HUES6 (cell line): ENCODE measurements at regions not wholly inside any gene's neighbourhood (a gene's known extent, or its start where the extent isn't known, plus 50 kb on each side); places are given as distances from the start of the nearest gene placed in this dataset.

Experiments
- H3K27ac ChIP-seq: 2 replicates; pipeline ENCODE4 v1.7.0; 2013; ENCODE audit warnings: low read depth, mild to moderate bottlenecking, low read length, inconsistent platforms
- H3K27me3 ChIP-seq: 2 replicates; pipeline ENCODE4 v1.6.1; 2013; ENCODE audit warnings: low read length; ENCODE audit not compliant: control insufficient read depth, insufficient read depth
- H3K36me3 ChIP-seq: 2 replicates; pipeline ENCODE4 v1.6.1; 2013; ENCODE audit warnings: low read length; ENCODE audit not compliant: control insufficient read depth, insufficient read depth
- H3K4me1 ChIP-seq: 2 replicates; pipeline ENCODE4 v1.6.1; 2013; ENCODE audit warnings: low read length; ENCODE audit not compliant: control insufficient read depth, insufficient read depth
- H3K4me3 ChIP-seq: 2 replicates; pipeline ENCODE4 v1.5.1; 2013; ENCODE audit warnings: low read depth, low read length
- H3K9ac ChIP-seq: one replicate; pipeline ENCODE4 v1.6.1; 2013; ENCODE audit warnings: mild to moderate bottlenecking, low read length
- H3K9me3 ChIP-seq: 2 replicates; pipeline ENCODE4 v1.6.1; 2013; ENCODE audit warnings: low read depth, low read length; ENCODE audit not compliant: control insufficient read depth, insufficient read depth

GRCh38 chr9:71589612-71590011, 178.7 kb downstream of the CEMIP2 start:
- no peak overlapping the region for H3K9ac ChIP-seq
- no peak overlapping the region for H3K4me3 ChIP-seq
- no peak overlapping the region for H3K27ac ChIP-seq
- H3K9me3 ChIP-seq: no peaks in the 10 kb centered on the region
- H3K4me1 ChIP-seq: no peaks in the 10 kb centered on the region
- no peaks in the 10 kb centered on the region for H3K36me3 ChIP-seq
- H3K27me3 ChIP-seq: no peaks in the 10 kb centered on the region

GRCh38 chr9:71587576-71588362, 180.5 kb downstream of the CEMIP2 start:
- no peaks in the 10 kb centered on the region for H3K36me3 ChIP-seq
- H3K4me1 ChIP-seq: no peaks in the 10 kb centered on the region

GRCh38 chr9:71583792-71584191, 184.5 kb downstream of the CEMIP2 start:
- no peak overlapping the region for H3K9ac ChIP-seq
- no peak overlapping the region for H3K27ac ChIP-seq
- no peak overlapping the region for H3K4me3 ChIP-seq
- H3K36me3 ChIP-seq: no peaks in the 10 kb centered on the region
- H3K27me3 ChIP-seq: no peaks in the 10 kb centered on the region
- no peaks in the 10 kb centered on the region for H3K4me1 ChIP-seq
- H3K9me3 ChIP-seq: no peaks in the 10 kb centered on the region

More at GRCh38 chr9:71587576-71588362, 180.5 kb downstream of the CEMIP2 start:
- Histone ChIP-seq H3K9ac (no peak overlapping the region), H3K27me3 (no peaks in the 10 kb centered on the region), H3K9me3 (no peaks in the 10 kb centered on the region), H3K27ac (no peak overlapping the region), H3K4me3 (no peak overlapping the region)

GRCh38 chr9:71582347-71582746, 186.0 kb downstream of the CEMIP2 start:
- H3K4me1 ChIP-seq: no peaks in the 10 kb centered on the region
- no peak overlapping the region for H3K4me3 ChIP-seq
- no peaks in the 10 kb centered on the region for H3K9me3 ChIP-seq
- no peak overlapping the region for H3K9ac ChIP-seq
- no peaks in the 10 kb centered on the region for H3K27me3 ChIP-seq
- no peak overlapping the region for H3K27ac ChIP-seq
- H3K36me3 ChIP-seq: no peaks in the 10 kb centered on the region

GRCh38 chr9:71581101-71581500, 187.2 kb downstream of the CEMIP2 start:
- Histone ChIP-seq H3K4me1 (no peaks in the 10 kb centered on the region), H3K27me3 (no peaks in the 10 kb centered on the region), H3K36me3 (no peaks in the 10 kb centered on the region), H3K9me3 (no peaks in the 10 kb centered on the region), H3K4me3 (no peak overlapping the region), H3K9ac (no peak overlapping the region), H3K27ac (no peak overlapping the region)

GRCh38 chr9:71571186-71571585, 197.1 kb downstream of the CEMIP2 start:
- Histone ChIP-seq H3K4me3 (no peak overlapping the region), H3K9ac (no peak overlapping the region), H3K9me3 (no peaks in the 10 kb centered on the region), H3K4me1 (peaks cover 3% of the 10 kb centered on the region; the same call in 1 of the 2 replicates), H3K27ac (no peak overlapping the region), H3K27me3 (no peaks in the 10 kb centered on the region), H3K36me3 (no peaks in the 10 kb centered on the region)

GRCh38 chr9:71567890-71568289, 200.4 kb downstream of the CEMIP2 start:
- H3K9me3 ChIP-seq: no peaks in the 10 kb centered on the region
- H3K4me1 ChIP-seq: peaks cover 8% of the 10 kb centered on the region; the same call in 1 of the 2 replicates
- H3K9ac ChIP-seq: no peak overlapping the region
- H3K4me3 ChIP-seq: no peak overlapping the region
- H3K36me3 ChIP-seq: no peaks in the 10 kb centered on the region
- no peaks in the 10 kb centered on the region for H3K27me3 ChIP-seq
- H3K27ac ChIP-seq: no peak overlapping the region

- no peak overlapping the region for H3K27ac ChIP-seq
These were observed 206.2 kb downstream of the CEMIP2 start for GRCh38 chr9:71562140-71562539.

GRCh38 chr9:71557310-71557709, 211.0 kb downstream of the CEMIP2 start:
- Histone ChIP-seq H3K4me3 (no peak overlapping the region), H3K36me3 (no peaks in the 10 kb centered on the region), H3K4me1 (peaks cover 4% of the 10 kb centered on the region), H3K9ac (no peak overlapping the region), H3K27ac (no peak overlapping the region), H3K9me3 (no peaks in the 10 kb centered on the region), H3K27me3 (no peaks in the 10 kb centered on the region)

More at GRCh38 chr9:71562140-71562539, 206.2 kb downstream of the CEMIP2 start:
- H3K36me3 ChIP-seq: no peaks in the 10 kb centered on the region
- no peaks in the 10 kb centered on the region for H3K27me3 ChIP-seq
- H3K9ac ChIP-seq: no peak overlapping the region
- H3K4me3 ChIP-seq: no peak overlapping the region
- H3K4me1 ChIP-seq: peaks cover 8% of the 10 kb centered on the region; the same call in 1 of the 2 replicates
- H3K9me3 ChIP-seq: no peaks in the 10 kb centered on the region

GRCh38 chr9:71552480-71552879, 215.8 kb downstream of the CEMIP2 start:
- H3K27me3 ChIP-seq: no peaks in the 10 kb centered on the region
- H3K27ac ChIP-seq: no peak overlapping the region
- no peak overlapping the region for H3K4me3 ChIP-seq
- peaks cover 7% of the 10 kb centered on the region for H3K4me1 ChIP-seq
- H3K9me3 ChIP-seq: no peaks in the 10 kb centered on the region
- no peak overlapping the region for H3K9ac ChIP-seq
- H3K36me3 ChIP-seq: no peaks in the 10 kb centered on the region

- Histone ChIP-seq H3K27ac (no peak overlapping the region), H3K36me3 (no peaks in the 10 kb centered on the region), H3K4me1 (peaks cover 7% of the 10 kb centered on the region), H3K4me3 (no peak overlapping the region), H3K27me3 (no peaks in the 10 kb centered on the region), H3K9ac (no peak overlapping the region), H3K9me3 (no peaks in the 10 kb centered on the region)
These were observed 219.3 kb downstream of the CEMIP2 start for GRCh38 chr9:71549023-71549422.
